ENCODE measurements at regions not wholly inside any gene's neighbourhood (a gene's known extent, or its start where the extent isn't known, plus 50 kb on each side); places are given as distances from the start of the nearest gene placed in this dataset.
"Not testable (repeated sequence)": the region's sequence is repeated elsewhere in the genome, so short reads cannot be mapped to it uniquely, and the experiment has no call there.

DNA sequence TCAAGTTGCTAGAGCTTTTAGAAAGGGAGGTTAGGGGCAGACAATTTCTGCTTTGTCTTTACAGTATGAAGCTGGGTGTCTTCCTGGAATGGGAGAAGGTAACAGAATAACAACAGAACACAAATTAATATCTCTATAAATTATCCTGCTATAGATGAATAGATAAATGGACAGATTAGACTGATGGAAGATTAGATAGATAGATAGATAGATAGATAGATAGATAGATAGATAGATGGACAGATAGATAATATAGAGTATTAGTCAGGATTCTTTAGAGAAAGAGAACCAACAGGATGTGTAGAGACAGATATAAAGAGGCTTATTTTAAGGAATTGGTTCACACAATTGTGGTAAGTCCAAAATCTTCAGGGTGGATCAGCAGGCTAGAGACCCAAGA is 302.2 kb downstream of the BCL11A start:
- DNase-seq = no peak

DNA sequence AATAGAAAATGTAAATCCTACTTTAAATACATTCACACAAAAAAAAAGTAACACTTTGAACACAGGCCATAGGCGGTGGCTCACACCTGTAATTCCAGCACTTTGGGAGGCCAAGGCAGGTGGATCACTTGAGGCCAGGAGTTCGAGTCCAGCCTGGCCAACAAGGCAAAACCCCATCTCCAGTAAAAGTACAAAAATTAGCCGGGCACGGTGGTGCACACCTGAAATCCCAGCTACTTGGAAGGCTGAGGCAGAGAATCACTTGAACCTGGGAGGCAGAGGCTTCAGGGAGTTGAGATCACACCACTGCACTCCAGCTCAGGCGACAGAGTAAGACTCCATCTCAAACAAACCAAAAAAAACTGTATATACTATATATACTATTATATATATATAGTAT is 303.6 kb downstream of the BCL11A start:
- DNase-seq = no peak

DNA sequence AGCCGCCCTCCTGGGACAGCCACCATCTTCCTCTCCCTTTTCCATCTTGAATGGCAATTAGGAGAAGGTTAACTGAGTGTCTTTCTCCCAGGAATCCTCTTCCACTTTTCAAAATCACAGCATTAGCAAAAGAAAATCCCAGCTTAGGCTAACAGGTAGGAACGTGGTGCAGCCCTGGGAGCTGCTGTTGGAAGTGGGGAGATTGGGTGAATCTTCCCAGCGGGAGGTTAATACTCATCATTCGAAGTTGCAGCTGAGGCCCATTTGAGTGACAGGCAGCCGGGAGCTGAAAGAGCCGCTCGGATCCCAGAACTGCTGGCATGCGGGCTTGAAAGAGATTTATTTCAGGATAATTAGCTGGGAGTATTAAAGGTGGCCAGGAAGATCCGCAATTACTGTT is 306.0 kb downstream of the BCL11A start:
- DNase-seq = no peak

DNA sequence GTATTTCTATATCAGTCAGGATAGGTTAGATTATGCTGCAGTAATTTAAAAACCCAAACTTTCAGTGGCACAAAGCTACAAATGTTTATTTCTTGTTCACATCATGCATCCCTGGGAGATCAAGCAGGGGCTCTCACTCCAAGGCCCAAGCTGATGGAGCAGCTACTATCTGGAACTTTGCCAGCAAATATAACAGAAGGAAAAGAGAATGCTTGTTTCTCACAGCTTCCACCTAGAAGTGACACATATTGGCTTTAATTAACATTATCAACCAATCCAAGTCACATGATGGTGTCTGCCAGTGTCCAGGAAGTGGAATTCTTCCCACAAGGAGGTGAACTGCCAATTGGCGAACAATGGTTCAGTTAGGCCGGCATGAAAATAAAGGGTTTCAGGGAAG is 306.9 kb downstream of the BCL11A start:
- DNase-seq = no peak

DNA sequence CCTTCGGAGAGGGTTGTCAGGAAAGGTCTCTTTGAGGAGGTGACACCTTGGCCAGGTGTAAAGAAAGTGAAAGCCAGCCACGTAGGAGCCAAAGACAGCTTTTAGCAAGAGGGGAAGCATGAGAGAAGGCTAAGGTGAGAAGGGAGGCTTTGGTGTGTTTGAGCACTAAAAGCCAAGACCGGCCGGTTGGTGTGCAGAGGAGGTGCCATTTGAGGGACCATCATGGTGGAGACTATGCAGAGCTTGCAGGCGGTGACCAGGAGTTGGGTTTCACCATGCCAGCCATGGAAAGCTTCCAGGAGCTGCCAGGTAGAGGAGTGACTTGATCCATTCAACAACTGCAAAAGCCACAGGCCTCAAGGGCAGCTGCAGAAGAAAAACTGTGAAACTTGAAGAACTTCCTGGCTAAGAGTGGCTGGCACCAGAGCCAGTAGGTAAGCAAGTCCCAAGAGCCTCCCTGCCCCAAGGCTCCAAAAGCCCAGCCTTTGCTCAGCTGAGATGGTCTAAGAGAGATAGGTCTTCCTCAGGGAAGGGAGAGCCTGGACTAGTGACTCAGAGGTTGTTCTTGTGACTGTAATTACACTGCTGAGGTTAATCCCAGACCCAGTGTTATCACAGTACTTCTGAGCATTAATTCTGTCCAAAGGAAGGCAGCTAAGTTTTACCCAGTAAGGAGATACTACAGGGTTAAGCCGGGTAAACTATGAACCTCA is 319.0 kb downstream of the BCL11A start:
- DNase-seq = no peak

DNA sequence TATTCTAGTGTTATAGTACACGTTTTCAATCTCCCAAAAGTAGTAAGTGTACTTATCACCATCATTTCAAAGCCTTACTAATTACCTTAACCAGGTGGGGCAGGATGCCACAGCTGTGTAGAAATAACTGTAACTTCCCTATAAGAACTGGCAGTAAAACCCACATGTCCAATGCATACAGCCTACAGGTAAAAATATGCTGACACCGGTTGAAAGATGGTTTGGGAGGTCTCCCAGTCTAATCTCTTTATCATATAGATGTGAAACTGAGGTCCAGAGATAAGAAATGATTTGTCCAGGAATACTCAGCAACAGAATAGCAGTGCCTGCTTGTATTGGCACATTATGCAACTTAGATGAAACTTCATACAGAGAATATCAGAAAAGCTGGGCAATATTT is 322.9 kb downstream of the BCL11A start:
- DNase-seq = no peak

DNA sequence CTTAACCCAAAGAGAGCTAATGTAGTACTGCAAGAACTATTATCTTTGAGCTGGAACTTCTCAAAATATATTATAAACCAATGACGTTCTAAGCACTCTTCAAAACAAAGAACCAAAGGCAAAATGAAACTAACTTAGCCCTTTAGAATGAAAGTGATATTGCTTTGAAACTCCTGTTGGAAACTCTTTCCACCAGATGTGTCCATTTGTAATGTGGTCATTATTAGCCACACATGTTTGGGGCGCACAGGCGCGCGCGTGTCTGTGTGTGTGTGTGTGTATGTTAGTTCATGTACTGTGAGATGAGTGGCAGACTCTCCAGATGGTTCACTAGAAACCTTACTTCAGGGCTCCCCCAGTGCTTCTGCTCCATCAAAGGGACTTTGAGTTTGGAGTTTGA is 323.4 kb downstream of the BCL11A start:
- no peak for DNase-seq

DNA sequence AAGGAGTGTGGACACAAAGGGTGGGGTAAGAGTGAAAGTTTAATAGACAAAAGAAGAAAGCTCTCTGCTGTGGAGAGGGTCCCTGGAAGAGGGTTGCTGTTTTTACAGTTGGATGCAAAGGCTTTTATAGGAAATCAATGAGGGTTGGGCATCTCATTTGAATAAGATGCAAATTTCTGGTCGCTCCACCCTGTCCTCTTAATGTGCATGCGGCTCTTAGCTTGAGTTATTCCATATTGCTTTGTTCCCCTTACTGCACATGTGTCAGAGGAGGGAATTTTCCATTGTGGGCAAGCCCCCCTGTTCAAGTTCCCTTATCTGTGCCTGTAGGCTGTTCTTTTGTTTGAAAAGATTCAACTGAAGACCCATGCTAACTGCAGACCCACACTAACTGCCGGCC is 326.5 kb downstream of the BCL11A start:
- DNase-seq = no peak

DNA sequence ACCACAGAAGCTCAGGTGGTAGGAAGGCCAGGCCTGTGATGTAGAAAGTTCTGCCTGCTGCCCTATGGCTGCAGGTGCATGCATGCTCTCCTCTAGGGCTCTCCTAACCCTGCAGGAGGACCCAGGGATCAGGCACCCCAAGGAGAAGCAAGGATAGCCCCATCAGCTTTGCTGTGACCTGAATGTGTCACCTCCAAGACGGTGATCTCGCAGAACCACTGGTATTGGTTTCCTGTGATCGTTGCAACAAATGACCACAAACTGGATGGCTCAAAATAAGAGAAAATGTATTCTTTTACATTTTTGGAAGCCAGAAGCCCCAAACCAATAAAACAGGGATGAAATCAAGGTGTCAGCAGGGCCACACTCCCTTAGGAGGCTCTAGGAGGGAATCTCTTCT is 327.3 kb downstream of the BCL11A start:
- DNase-seq = no peak

DNA sequence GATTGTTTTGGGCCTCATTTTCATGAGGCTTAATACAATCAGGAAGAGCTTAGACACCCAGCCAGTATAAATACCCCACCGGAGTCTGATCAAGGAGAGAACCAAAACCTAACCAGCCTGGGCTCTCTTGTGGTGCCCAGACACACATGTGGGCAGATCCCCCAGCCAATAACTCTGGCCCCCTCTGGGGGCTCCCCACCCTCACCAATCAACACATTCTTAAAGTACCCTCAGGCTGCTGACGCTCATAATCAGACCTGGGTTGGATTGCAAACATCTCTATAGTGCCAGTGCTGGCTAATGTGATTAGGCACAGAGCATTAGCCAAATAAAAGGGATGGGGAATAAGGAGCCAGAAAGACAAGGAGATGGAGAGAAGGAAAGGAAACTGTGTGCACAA is 329.6 kb downstream of the BCL11A start:
- DNase-seq = no peak

DNA sequence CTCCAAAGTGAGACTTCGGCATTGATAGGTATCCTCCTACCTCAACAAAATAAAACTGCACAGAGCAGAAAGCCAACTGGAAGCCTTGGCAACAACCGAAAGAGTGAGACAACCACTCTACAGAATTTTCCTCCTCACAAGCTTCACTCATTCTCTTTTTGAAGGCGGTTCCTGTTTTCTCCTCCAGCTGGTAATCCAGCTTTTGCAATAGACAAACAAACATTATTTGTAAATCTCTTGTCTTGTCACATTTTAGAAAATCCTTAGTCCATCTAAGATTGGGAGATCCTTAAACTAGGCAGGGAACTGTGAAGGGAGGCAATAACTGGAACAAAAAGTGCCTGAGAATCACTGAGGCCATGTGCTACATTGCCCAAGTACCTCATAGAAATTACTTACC is 332.4 kb downstream of the BCL11A start:
- DNase-seq = no peak

DNA sequence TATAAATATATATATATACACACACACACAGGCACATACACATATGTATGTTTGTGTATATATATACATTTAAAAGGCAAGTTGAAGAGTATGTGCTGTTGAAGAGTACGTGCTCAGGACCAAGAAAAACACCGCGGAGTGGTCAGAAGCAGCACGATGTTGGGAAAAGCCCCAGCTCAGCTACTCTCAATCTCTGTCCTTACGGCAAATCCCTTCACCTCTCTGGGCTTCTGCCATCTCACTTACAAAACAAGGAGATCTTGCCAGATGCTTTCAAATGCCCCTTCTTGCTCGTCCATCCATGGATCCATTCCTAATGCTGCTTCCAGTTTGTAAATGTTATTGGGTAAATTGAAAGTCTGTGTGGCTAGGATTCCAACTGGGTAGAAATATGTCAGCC is 333.9 kb downstream of the BCL11A start:
- no peak for DNase-seq

DNA sequence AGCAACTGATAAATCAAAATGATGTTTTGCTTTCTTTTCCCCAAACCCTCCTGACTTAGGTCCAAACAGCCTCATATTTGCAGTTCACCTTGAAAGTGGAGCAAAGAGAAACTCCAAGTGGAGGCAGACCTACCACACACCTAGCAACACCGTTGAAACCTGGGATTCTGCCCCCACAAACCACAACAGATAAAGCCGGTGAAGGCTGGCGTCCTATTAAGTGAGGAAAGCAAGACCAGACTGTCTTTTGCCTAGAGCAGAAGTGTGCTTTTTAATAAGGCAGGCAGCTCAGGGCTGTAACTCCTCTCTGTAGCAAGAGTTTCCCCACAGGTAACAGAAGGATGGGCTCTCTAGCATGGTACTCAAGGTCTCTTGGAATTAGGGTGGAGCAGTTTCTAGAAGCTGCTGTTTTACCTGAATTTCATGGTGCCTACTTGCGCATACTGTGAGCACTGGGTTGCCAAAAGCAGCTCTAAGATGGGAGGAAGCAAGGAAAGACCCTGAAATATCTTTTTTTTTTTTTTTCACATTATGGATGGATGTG is 336.9 kb downstream of the BCL11A start:
- no peak for DNase-seq

DNA sequence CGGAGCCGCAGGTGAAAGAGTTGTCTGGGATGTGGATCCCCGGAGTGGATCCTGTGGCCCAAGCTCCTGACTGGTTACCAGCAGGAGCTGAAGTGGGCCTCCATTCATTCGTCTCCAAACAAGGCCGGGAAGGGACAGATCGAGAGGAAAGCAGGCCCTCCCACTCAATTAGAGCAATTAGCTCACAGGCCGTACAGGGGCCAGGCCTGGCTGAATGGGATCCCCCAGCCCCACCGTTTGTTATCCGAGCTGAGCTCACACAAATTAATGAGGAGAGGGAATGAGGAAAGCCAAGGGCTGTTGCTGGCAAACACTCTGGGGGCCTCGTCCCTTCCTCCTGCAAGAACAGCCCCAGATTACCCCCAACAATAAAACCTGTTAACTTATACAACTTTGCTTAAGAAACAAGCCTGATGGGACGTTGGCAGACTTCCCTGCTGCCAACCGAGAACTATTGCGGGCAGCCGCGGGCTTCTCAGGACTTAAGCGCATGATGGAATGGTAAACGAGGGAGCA is 338.0 kb downstream of the BCL11A start:
- no peak for DNase-seq

DNA sequence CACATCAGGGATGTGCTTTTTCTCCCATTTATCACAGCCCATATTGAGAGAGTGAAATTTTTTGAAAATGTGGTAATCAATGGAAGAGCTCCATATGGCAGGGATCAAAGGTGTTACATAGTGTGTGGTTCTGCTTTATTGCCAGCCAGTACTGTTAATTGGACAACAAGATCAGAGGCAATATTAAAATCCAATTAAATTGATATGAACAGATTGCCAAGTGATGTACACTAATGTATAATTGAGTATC is 338.9 kb downstream of the BCL11A start:
- DNase-seq = no peak

DNA sequence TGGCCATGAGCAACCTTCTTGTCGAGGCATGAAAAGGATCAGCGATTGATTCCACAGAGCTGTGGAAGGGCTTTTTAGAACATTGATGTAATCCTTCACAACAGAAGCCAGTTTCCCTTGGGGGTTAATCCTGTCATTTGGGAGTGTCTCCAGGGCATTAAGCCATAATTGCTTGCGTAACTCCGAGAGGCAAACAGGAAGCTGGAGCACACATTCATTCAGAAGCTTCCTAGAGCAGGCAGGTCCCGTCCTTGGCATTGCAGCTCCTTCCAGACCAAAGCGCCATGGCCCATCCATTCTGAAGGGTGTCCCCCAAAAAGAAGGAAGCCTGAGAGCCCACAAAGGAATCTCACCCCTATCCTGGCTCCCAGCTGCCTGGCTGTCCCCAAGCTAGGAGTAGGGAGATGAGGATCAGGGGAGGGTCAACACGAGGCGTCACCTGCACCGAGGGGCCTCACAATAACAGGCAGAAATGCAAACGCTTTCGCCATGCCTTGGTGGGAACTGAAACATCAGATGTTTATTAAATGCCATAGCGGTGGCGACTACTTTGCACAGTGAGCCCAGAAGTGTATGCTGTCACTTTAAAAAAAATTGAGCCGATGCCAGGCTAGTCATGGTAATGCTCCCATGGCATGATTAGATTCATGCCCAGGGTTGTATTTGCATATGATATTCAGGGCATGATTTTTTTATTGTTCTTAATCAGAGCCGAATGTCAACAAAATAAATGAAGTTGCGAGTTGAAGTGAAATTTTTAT is 339.4 kb downstream of the BCL11A start:
- no peak for DNase-seq

DNA sequence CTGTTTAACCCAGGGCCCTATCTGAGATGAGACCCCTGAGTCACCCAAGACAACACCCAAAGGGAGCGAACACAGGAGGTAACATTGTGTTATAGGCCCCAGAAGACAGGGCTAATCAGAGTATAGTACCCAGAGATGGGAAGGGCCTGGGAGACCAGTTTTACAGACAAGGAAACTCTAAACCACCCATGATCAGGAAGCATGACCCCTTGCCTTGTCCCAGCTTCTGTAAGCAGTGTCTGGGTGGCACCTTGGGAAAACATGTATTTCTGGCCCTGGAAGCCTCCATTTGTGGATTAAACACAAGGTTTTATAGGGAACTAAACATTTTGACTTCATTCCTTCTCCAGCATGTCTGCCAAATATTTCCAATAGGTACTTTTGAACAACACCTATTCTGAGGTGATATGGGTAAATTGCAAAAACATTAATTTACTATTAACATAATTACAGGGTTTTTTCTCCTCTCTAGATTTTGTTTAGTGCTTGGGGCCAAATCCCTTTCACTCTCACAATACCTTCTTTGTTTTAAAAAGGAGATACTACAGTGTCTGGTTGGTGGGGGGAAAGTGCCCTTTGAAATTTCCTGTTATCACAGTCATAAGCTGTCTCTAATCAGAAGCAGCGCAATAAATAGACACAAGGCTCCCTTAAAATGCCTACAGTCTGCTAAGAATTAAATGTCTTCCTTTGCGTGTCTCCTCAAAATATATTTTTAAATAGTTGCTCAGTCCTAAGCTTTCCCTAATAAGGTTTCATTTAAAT is 341.1 kb downstream of the BCL11A start:
- no peak for DNase-seq

DNA sequence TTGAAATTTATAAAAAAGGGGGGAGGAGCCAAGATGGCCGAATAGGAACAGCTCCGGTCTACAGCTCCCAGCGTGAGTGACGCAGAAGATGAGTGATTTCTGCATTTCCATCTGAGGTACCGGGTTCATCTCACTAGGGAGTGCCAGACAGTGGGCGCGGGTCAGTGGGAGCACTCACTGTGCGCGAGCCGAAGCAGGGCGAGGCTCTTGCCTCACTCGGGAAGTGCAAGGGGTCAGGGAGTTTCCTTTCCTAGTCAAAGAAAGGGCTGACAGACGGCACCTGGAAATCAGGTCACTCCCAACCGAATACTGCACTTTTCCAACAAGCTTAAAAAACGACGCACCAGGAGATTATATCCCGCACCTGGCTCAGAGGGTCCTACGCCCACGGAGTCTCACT is 364.4 kb downstream of the BCL11A start:
- DNase-seq = not testable (repeated sequence)

DNA sequence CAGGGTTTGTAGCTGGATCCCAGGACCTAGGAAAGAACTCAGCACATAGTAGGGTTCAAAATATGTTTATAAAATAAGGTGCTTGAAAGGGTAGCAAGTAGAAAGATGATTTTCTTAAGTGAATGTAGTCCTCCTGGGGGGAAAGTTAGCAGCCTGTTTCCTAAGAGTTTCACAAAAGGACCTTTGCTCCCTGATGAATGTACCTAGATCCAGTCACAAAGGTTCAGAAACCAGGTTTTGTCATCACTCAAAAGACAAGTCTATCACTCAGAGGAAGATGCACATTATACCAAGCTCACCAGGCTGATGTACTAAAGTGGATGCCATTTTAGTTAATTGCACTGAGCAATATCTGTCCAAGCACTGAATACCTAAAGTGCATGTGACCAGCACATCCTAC is 378.2 kb downstream of the BCL11A start:
- no peak for DNase-seq

DNA sequence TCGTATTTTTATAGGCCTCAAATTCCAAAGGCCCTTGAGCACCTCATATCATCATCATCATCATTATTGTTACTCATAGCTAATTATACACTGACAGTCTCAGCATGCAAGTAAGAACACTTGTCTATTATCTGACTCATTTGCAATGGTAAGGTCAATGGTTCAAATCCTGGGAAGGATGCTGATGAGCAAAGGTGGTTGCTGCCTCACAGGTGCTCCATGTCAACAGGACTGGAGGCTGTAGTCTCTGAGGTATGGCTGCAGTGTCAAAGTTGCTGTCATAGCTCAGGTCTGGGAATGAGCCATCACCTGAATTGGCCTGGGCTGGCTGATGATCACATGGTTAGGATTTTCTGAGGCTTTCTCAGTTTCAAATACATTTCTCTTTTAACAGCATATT is 379.3 kb downstream of the BCL11A start:
- DNase-seq = no peak

DNA sequence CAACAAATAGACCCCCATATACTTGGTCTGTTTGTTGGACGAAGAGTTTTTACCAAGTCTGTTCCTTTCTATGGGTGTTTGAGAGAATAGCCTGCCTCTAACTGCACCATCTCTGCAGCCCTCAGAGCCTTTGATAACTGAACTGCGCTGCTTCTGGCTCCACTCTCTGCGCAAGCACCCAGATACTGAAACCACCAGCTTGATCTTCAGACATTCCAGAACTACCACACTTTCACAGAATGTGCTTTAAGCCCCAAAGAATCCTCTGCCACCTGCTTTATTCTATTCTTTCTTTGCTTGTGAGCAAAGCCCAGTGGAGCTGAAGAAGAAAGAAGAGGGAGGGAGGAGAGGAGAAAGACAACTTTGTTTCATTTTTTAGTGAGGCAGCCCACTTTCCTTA is 380.7 kb downstream of the BCL11A start:
- DNase-seq = no peak

DNA sequence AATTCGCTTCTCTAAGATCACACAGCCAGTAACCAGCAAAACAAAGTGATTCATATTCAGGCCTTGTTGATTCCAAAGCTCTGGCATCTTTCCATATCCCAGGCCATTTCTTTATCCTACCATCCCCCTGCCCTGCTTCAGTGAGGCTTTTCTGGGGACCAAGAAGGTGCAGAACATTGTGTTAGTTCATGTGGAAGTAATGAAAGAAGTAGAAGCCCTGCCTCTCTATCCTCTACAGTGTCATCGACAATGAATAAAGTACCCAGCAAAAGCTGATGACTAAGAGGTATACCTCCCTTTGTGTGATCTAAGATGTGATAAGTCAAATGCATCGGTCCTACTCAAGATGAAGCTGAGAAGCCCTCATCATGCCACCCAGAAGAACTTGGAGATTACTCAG is 383.2 kb downstream of the BCL11A start:
- DNase-seq = no peak

DNA sequence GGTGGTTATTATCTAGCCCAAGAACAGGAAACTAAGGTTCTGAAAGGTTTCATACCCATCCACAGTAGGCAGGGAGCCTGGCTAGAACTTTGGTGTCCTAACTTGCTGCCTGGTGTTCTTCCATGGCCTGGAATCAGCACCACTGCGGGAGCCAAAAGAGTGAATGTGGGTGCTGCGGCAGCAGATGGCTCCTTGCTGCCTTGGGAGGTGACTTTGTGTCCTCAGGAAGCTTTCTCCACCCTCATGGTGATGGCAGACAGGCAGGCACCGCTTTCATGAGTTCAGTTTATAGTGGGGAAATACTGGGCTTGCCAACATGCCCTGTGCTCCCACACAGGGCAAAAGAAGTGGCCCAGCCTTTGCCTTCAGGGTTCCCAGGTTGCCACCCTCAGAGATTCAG is 385.2 kb downstream of the BCL11A start:
- no peak for DNase-seq
